CD4-positive, alpha-beta T cell treated with Interleukin-15 for 4 hours (primary cell): ENCODE measurements at regions not wholly inside any gene's neighbourhood (a gene's known extent, or its start where the extent isn't known, plus 50 kb on each side); places are given as distances from the start of the nearest gene placed in this dataset.

ENCODE experiments used
- DNase-seq: peaks from one replicate; pipeline ENCODE4 v3.0.0-alpha.2; 2020; ENCODE audit warnings: low spot score

GRCh38 chr12:93300611-93301021, 77.1 kb upstream of the NUDT4 start:
- no peak for DNase-seq

DNA sequence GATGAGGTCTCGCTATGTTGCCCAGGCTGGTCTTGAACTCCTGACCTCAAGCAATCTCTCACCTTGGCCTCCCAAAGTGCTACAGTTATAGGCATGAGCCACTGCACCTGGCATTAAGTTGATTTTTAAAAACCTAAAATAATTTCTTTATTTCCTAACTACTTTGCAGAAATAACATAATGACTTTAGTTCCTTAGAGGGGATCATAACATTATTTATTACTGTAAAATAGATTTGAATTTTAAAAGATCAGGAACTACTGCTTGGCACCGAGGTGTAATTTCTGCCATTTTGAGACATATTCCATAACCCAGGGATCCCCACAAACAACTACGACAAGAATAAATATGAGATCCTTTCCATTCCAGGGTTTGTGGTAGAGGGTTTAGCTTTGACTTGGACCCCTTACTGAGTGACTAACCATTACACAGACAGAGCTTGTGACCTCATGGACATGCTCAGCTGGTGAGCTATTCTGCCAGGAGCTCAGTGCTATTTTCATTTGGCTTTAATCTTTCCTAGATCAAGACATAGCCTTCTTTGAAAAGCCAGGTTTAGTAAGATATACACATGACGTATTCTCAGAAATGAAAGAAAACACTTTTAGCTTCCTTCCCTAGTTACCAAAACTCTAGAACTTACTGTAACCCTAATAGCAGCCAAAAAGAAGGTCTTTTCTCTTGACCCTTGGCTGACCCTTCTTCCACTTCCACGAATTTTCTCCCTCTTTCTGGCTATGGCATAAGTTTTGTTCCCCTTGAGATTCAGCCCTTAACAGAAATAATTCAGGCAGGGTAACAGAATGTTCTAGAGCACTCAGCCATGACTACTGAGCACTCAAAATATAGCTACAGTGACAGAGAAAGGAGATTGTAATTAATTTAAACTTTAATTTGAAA, 75.1 kb upstream of the NUDT4 start:
- no peak for DNase-seq

DNA sequence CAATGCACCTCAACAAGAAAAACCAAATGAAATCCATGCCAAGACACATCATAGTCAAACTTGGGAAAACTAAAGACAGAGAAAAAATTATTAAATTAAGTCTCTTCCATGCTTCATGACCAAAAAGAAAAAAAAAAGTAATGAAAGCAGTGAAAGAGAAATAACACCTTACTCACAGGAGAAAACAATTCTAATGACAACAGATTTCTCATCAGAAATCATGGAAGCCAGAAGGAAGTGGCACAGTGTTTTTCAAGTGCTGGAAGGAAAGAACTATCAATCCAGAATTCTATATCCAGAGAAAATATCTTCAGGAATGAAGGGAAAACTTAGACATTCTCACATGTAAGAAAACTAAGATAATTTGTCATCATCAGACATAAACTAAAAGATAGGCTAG, 71.1 kb upstream of the NUDT4 start:
- DNase-seq = no peak

DNA sequence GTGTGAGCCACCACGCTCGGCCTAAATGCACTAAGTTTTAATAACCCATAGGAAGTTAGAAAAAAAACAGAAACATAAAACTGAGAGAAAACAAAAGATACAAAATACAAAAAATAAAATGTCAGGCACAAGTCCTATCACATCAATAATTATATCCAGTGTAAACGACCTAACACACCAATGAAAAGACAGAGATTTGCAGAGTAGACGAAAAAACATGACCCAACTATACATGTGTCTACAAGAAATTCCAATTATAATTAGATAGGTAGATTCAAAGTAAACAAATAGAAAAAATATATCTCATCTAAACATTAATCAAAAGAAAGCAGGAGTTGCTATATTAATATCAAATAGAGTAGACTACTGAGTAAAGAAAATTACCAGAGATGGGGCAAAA, 69.4 kb upstream of the NUDT4 start:
- DNase-seq = no peak

- DNase-seq = no peak
Measured at GRCh38 chr12:93311827-93312226, 65.9 kb upstream of the NUDT4 start.

DNA sequence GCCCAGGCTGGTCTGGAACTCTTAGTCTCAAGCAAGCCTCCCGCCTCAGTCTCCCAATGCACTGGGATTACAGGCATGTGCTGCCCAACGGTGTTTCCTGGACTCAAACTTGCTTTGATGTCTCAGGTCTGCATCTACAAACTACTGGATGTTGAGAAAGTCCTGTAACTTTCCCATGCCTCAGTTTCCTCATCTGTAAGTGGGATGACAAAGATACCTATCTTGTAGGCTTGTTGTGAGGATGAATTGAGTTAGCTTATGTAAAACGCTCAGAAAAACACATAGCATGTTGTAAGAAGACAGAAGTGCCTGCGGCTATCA, 63.6 kb upstream of the NUDT4 start:
- no peak for DNase-seq

GRCh38 chr12:93315385-93315906, 62.3 kb upstream of the NUDT4 start:
- DNase-seq = no peak

DNA sequence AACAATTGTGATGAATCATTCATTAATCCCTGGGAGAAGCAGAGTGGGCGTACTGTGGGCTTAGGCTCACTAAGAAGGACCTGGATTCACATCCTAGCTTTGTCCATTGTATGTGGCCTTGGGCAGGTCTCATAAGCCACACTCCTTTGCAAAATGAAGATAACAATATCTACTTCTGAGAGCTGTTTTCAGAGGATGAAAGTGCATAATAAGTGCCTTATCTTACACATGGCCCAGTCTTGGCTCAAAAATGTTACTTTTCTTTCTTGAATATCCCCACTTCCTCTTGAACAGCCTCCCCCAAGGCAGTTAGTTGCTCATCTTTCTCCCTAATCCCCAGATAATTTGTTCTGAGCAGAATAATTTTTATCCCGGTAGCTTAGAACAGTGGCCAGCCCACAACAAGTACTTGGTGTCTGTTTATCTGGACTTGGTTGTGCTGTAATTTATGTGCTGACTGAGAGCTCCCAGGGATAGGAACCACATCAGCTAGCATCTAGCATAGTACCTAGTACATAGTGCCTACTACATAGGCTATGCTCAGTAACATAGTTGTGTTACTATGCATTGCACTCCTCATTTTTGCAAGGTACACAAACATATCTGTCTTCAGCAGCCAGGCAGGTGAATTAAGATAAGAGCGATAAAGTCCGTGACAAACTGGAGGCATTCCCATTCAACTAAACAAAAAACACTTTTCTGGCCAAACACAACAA, 61.7 kb upstream of the NUDT4 start:
- DNase-seq = no peak

- no peak for DNase-seq
Measured at GRCh38 chr12:93316623-93316971, 61.1 kb upstream of the NUDT4 start.

DNA sequence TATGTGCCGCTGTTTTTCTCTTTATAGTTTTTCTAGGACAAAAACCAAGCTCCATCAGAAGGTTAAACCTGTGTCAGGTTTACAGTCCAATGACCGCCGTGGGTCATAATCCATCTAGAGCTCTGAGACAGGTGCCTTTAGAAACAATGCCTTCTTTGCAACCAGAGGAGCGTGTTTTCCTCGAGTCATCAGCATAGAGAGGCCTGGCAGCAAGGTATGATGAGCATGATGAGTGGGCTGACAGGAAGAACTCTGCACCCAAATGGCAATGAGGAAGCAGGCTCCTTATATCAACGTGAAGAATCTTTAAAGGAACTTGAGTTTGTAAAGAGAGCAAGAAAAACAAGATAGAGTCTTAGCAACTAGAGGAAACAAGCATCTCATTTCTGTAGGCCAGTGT, 60.5 kb upstream of the NUDT4 start:
- no peak for DNase-seq

GRCh38 chr12:93318720-93319522, 58.8 kb upstream of the NUDT4 start:
- DNase-seq = no peak

DNA sequence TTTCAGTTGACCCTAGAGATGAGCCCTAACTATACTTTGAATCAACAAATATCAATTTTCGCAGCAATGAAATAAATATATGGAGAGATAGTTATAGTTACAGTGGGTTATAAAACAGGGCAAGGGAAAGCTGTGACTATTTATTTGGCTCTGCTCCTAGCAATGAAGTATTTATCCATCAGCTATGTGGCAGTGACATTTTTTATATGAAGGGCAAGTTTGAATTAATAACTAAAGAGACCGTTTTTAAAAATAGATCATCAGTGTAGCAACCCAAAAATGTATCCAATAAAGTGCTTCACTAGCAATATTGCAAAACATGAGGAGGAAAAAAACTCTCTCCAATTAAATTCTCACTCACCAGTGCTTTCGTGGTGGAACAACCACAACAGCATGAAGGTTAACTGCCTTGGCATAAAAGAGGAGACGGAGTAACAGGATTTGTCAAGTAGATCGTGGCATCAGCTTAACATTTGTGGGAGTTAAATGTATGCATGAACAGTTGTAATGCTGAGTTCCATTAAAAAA, 58.1 kb upstream of the NUDT4 start:
- DNase-seq = no peak

DNA sequence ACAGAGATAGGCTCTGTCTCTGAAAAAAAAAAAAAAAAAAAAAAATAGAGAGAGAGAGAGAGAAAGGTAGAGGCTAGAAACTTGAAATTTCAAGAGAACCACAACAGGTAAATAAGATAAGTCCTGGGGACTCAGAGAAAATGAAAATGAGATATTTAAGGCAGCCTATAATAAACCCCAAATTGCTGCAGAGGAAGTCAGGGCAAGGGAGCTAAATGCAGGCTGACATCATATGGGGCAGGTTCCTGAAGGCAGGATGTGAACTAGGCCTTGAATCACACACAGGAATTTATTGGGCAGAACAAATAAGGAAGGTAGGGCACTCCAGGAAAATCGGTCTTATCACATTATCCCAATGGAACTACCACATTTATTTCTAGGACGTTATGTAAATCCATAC, 54.9 kb upstream of the NUDT4 start:
- DNase-seq = no peak

- no peak for DNase-seq
Measured at GRCh38 chr12:93323625-93324329, 53.9 kb upstream of the NUDT4 start.

- DNase-seq = no peak
Measured at GRCh38 chr12:93325855-93326254, 51.9 kb upstream of the NUDT4 start.
